Esophagus squamous epithelium (tissue), 4 donors: ENCODE measurements at regions not wholly inside any gene's neighbourhood (a gene's known extent, or its start where the extent isn't known, plus 50 kb on each side); places are given as distances from the start of the nearest gene placed in this dataset.

Experiments used
- CTCF ChIP-seq, 6 experiments: fragments of 450-650 bp in 4 of 6; fragments of 200-600 bp in 2 of 6; sonication (generic) in 2 of 6; IDR thresholded peaks; one replicate each; pipeline ENCODE4 v1.5.1; 2016 to 2019; ENCODE audit warnings: antibody characterized with exemption in 6 of 6, mild to moderate bottlenecking in 4 of 6, moderate library complexity in 4 of 6
- POLR2A ChIP-seq, 4 donors: fragments of 450-650 bp; IDR thresholded peaks; one replicate each; pipeline ENCODE4 v1.6.1; 2017; ENCODE audit warnings: antibody characterized with exemption in 4 of 4, mild to moderate bottlenecking in 4 of 4, moderate library complexity in 3 of 4

- no peak for TF ChIP-seq CTCF (IDR thresholded peaks at IDR 0.05)
- no peak for TF ChIP-seq POLR2A (IDR thresholded peaks at IDR 0.05)
Observed at GRCh38 chr13:80160110-80160509, 180.8 kb downstream of the SPRY2 start.
